ENCODE measurements at regions not wholly inside any gene's neighbourhood (a gene's known extent, or its start where the extent isn't known, plus 50 kb on each side); places are given as distances from the start of the nearest gene placed in this dataset.

DNA sequence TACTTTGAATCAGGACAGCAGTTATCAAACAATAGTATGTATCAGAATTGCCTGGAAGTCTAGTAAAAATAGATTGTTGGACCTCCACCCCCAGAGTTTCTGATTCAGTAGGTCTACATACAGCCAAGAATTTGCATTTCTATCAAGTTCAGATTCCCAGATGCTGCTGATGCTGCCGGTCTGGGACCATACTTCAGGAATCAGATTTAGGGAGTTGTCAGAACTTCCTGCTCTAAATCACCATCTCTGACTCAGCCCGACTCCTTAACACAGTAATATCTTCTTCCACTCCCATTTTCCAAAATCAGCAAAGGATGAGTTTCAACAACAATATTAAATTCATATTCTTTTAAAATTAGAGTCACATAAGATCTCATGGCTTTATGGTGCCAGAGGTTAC is 227.2 kb upstream of the TMEM161B start:
- TF ChIP-seq CEBPZ (IDR thresholded peaks at IDR 0.05; ENCODE audit: low read length) (no peak), POLR2A (IDR thresholded peaks at IDR 0.05; ENCODE audit: insufficient read depth in 1 of 2, low read depth in 2 of 2, low read length in 2 of 2) (no peak), ZNF660 (CRISPR knock-in tag; IDR thresholded peaks at IDR 0.05; ENCODE audit: borderline replicate concordance, low read depth) (no peak), MAX (IDR thresholded peaks at IDR 0.05) (no peak), ZMAT5 (CRISPR knock-in tag; IDR thresholded peaks at IDR 0.05; ENCODE audit: borderline replicate concordance, low read depth) (no peak), PHF8 (CRISPR knock-in tag; IDR thresholded peaks at IDR 0.05) (no peak), TFE3 (CRISPR knock-in tag; IDR thresholded peaks at IDR 0.05) (no peak), MAFK (conservative IDR thresholded peaks at IDR 0.05 in 1 of 2, IDR thresholded peaks at IDR 0.05 in 1 of 2; ENCODE audit: low read length in 2 of 2) (no peak), SETDB1 (CRISPR knock-in tag; IDR thresholded peaks at IDR 0.05; ENCODE audit: borderline replicate concordance) (no peak), HCFC1 (IDR thresholded peaks at IDR 0.05; ENCODE audit: low read depth, low read length) (no peak), ZC3H13 (CRISPR knock-in tag; IDR thresholded peaks at IDR 0.05) (no peak), NPAS2 (CRISPR knock-in tag; IDR thresholded peaks at IDR 0.05; ENCODE audit: borderline replicate concordance) (no peak)
- TF ChIP-seq, protein P1, sequence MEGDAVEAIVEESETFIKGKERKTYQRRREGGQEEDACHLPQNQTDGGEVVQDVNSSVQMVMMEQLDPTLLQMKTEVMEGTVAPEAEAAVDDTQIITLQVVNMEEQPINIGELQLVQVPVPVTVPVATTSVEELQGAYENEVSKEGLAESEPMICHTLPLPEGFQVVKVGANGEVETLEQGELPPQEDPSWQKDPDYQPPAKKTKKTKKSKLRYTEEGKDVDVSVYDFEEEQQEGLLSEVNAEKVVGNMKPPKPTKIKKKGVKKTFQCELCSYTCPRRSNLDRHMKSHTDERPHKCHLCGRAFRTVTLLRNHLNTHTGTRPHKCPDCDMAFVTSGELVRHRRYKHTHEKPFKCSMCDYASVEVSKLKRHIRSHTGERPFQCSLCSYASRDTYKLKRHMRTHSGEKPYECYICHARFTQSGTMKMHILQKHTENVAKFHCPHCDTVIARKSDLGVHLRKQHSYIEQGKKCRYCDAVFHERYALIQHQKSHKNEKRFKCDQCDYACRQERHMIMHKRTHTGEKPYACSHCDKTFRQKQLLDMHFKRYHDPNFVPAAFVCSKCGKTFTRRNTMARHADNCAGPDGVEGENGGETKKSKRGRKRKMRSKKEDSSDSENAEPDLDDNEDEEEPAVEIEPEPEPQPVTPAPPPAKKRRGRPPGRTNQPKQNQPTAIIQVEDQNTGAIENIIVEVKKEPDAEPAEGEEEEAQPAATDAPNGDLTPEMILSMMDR (CRISPR knock-in tag; IDR thresholded peaks at IDR 0.05), result no peak
- TF ChIP-seq, protein P2, sequence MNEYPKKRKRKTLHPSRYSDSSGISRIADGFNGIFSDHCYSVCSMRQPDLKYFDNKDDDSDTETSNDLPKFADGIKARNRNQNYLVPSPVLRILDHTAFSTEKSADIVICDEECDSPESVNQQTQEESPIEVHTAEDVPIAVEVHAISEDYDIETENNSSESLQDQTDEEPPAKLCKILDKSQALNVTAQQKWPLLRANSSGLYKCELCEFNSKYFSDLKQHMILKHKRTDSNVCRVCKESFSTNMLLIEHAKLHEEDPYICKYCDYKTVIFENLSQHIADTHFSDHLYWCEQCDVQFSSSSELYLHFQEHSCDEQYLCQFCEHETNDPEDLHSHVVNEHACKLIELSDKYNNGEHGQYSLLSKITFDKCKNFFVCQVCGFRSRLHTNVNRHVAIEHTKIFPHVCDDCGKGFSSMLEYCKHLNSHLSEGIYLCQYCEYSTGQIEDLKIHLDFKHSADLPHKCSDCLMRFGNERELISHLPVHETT (CRISPR knock-in tag; conservative IDR thresholded peaks at IDR 0.05), result no peak
